H9 (cell line): ENCODE measurements at regions not wholly inside any gene's neighbourhood (a gene's known extent, or its start where the extent isn't known, plus 50 kb on each side); places are given as distances from the start of the nearest gene placed in this dataset.
"Not testable (repeated sequence)": the region's sequence is repeated elsewhere in the genome, so short reads cannot be mapped to it uniquely, and the experiment has no call there.

Source experiments
- DNase-seq: peaks from one replicate; pipeline ENCODE4 v3.0.0-alpha.2; 2017
- H2AFZ ChIP-seq: one replicate; pipeline ENCODE4 v1.6.1; 2013; ENCODE audit warnings: mild to moderate bottlenecking, low read length, control low read depth, moderate library complexity
- H2AK5ac ChIP-seq: 2 replicates; pipeline ENCODE4 v1.6.1; 2013; ENCODE audit warnings: low read length, control low read depth, mixed read lengths; ENCODE audit not compliant: insufficient read length
- H2BK120ac ChIP-seq: one replicate; pipeline ENCODE4 v1.6.1; 2013; ENCODE audit warnings: low read depth, mild to moderate bottlenecking, low read length, control low read depth, inconsistent platforms; ENCODE audit not compliant: poor library complexity, severe bottlenecking
- H2BK12ac ChIP-seq: 2 replicates; pipeline ENCODE4 v1.6.1; 2013; ENCODE audit warnings: low read length, control low read depth, mixed read lengths, low read depth; ENCODE audit not compliant: insufficient read length
- H2BK15ac ChIP-seq: 2 replicates; pipeline ENCODE4 v1.6.1; 2013; ENCODE audit warnings: low read depth, low read length, control low read depth
- H2BK20ac ChIP-seq: one replicate; pipeline ENCODE4 v1.6.1; 2013; ENCODE audit warnings: low read depth, mild to moderate bottlenecking, low read length, control low read depth, inconsistent platforms; ENCODE audit not compliant: poor library complexity, severe bottlenecking
- H2BK5ac ChIP-seq: 2 replicates; pipeline ENCODE4 v1.6.1; 2013; ENCODE audit warnings: low read length, control low read depth, mixed read lengths; ENCODE audit not compliant: insufficient read length
- H3K14ac ChIP-seq: 2 replicates; pipeline ENCODE4 v1.6.1; 2013; ENCODE audit warnings: low read length, control low read depth; ENCODE audit not compliant: insufficient read depth
- H3K18ac ChIP-seq: 2 replicates; pipeline ENCODE4 v1.6.1; 2013; ENCODE audit warnings: low read depth, mild to moderate bottlenecking, mixed read lengths, low read length, control low read depth; ENCODE audit not compliant: insufficient read length
- H3K23ac ChIP-seq: 2 replicates; pipeline ENCODE4 v1.6.1; 2013; ENCODE audit warnings: low read length, control low read depth, mixed read lengths, low read depth; ENCODE audit not compliant: insufficient read length
- H3K23me2 ChIP-seq: 2 replicates; pipeline ENCODE4 v1.6.1; 2013; ENCODE audit warnings: low read depth, mild to moderate bottlenecking, mixed read lengths, low read length, control low read depth; ENCODE audit not compliant: insufficient read length, poor library complexity, severe bottlenecking
- H3K27ac ChIP-seq: 2 replicates; pipeline ENCODE4 v1.5.1; 2013; ENCODE audit warnings: low read length, control low read depth, mixed read lengths, low read depth; ENCODE audit not compliant: insufficient read length
- H3K27me3 ChIP-seq: 2 replicates; pipeline ENCODE4 v1.6.1; 2013; ENCODE audit warnings: low read length, control low read depth, inconsistent platforms; ENCODE audit not compliant: insufficient read depth
- H3K4ac ChIP-seq: 2 replicates; pipeline ENCODE4 v1.6.1; 2013; ENCODE audit warnings: low read depth, mild to moderate bottlenecking, control low read depth, inconsistent platforms, low read length, moderate library complexity
- H3K4me1 ChIP-seq: 2 replicates; pipeline ENCODE4 v1.6.1; 2013; ENCODE audit warnings: low read length, control low read depth, inconsistent platforms; ENCODE audit not compliant: insufficient read depth
- H3K4me2 ChIP-seq: 2 replicates; pipeline ENCODE4 v1.6.1; 2013; ENCODE audit warnings: low read length, control low read depth, mixed read lengths; ENCODE audit not compliant: insufficient read length, insufficient read depth
- H3K56ac ChIP-seq: 2 replicates; pipeline ENCODE4 v1.6.1; 2013; ENCODE audit warnings: low read depth, mild to moderate bottlenecking, mixed read lengths, low read length, control low read depth; ENCODE audit not compliant: insufficient read length
- H3K79me1 ChIP-seq: 2 replicates; pipeline ENCODE4 v1.6.1; 2013; ENCODE audit warnings: low read depth, mild to moderate bottlenecking, moderate library complexity, low read length, control low read depth, inconsistent platforms; ENCODE audit not compliant: insufficient read depth, poor library complexity, severe bottlenecking
- H3K79me2 ChIP-seq: 2 replicates; pipeline ENCODE4 v1.6.1; 2013; ENCODE audit warnings: low read length, control low read depth, inconsistent platforms; ENCODE audit not compliant: insufficient read depth
- H3K9ac ChIP-seq: 2 replicates; pipeline ENCODE4 v1.6.1; 2013; ENCODE audit warnings: low read length, control low read depth, mixed read lengths; ENCODE audit not compliant: insufficient read length; ENCODE audit errors: extremely low read depth
- H3K9me3 ChIP-seq: one replicate; pipeline ENCODE4 v1.6.1; 2013; ENCODE audit warnings: low read depth, low read length, inconsistent platforms; ENCODE audit not compliant: control insufficient read depth
- H3T11ph ChIP-seq: one replicate; pipeline ENCODE4 v1.6.1; 2013; ENCODE audit warnings: mild to moderate bottlenecking, low read length, control low read depth, inconsistent platforms
- H4K20me1 ChIP-seq: one replicate; pipeline ENCODE4 v1.6.1; 2013; ENCODE audit not compliant: control insufficient read depth, insufficient read length, insufficient read depth
- H4K5ac ChIP-seq: 2 replicates; pipeline ENCODE4 v1.6.1; 2013; ENCODE audit warnings: low read depth, mild to moderate bottlenecking, mixed read lengths, low read length, control low read depth; ENCODE audit not compliant: insufficient read length
- H4K8ac ChIP-seq: replicated peaks from 2 replicates; pipeline ENCODE4 v1.6.1; 2013; ENCODE audit warnings: low read length, control low read depth, mixed read lengths, low read depth; ENCODE audit not compliant: insufficient read length
- H4K91ac ChIP-seq: 2 replicates; pipeline ENCODE4 v1.6.1; 2013; ENCODE audit warnings: low read depth, mild to moderate bottlenecking, moderate library complexity, mixed read lengths, low read length, control low read depth; ENCODE audit not compliant: insufficient read length
- H3K27ac Mint-ChIP-seq, 3 experiments: 2 replicates in 2 of 3; 3 replicates in 1 of 3; pipeline ENCODE4 v1.8.0; 2020 to 2021; ENCODE audit warnings: mixed read lengths in 3 of 3, mild to moderate bottlenecking in 1 of 3, moderate library complexity in 1 of 3
- H3K27me3 Mint-ChIP-seq: 2 replicates; pipeline ENCODE4 v1.8.0; 2021; ENCODE audit warnings: low read depth, mild to moderate bottlenecking, moderate library complexity, mixed read lengths
- H3K36me3 Mint-ChIP-seq, 3 experiments: 2 replicates in 2 of 3; 3 replicates in 1 of 3; pipeline ENCODE4 v1.8.0; 2020 to 2021; ENCODE audit warnings: low read depth in 3 of 3, mixed read lengths in 3 of 3; ENCODE audit not compliant: insufficient read depth in 1 of 3
- H3K4me1 Mint-ChIP-seq, 2 experiments: 2 replicates each; pipeline ENCODE4 v1.8.0; 2020; ENCODE audit warnings: mixed read lengths in 2 of 2
- H3K4me3 Mint-ChIP-seq, 2 experiments: 2 replicates in 1 of 2; 3 replicates in 1 of 2; pipeline ENCODE4 v1.8.0; 2020 to 2021; ENCODE audit warnings: mild to moderate bottlenecking in 2 of 2, mixed read lengths in 2 of 2, moderate library complexity in 1 of 2
- H3K9me3 Mint-ChIP-seq, 2 experiments: 2 replicates in 1 of 2; 3 replicates in 1 of 2; pipeline ENCODE4 v1.8.0; 2020; ENCODE audit warnings: mild to moderate bottlenecking in 2 of 2, mixed read lengths in 2 of 2, moderate library complexity in 1 of 2
- WGBS: extraction: QIAGEN DNeasy Blood & Tissue Kit; methylation state at CpG from one replicate; pipeline ENCODE4 v1.1.7; 2013; ENCODE audit warnings: missing lambda C conversion rate, low lambda C conversion rate, mixed read lengths; ENCODE audit not compliant: insufficient read length; ENCODE audit errors: extremely low coverage; 5-methylcytosine and 5-hydroxymethylcytosine counted together
- TF ChIP-seq, protein P1 (sequence below): fragments of 200-600 bp; sonication (generic); conservative IDR thresholded peaks from 3 replicates; pipeline ENCODE4 v1.8.0; 2021; ENCODE audit warnings: antibody characterized with exemption, mild to moderate bottlenecking

DNA sequence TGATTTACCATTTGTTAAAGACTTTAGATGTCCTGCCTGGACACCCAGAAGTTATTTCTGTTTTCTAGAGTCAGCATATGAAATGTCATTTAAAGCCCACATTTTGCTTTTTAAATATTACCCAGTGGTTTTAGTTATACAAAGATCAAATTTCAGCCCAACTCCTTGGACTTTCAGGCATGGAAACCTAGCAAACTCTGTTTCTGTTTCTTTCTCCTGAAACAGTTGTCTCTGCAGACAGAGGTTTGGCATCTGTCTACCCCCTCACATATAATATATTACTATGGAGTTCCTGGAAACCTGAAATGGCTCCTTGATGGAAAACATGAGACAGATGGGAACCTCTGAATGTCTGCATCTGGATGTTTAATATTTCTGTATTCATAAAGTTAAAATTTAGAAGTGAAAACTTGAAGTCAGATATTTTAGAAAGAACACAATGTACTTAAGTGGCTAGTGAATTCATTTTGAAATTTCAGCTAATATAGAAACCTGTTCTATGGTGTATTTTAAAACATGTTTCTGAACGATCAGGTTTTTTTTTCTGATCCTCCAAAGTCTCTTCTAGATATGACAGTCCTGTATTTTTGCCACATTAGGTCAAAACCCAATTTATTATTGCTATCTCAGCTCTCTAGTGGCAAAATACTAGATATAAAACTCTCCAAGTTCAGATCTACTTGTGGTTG lies 743.3 kb downstream of the CD109 start:
- no CpG with 5 or more reads among the region's 1 CpG for WGBS
- Histone ChIP-seq H3K4me2 (no peak overlapping the region), H3K27ac (no peak overlapping the region), H3T11ph (no peak overlapping the region), H2BK5ac (no peak overlapping the region), H3K9ac (no peak overlapping the region), H2BK15ac (no peak overlapping the region), H2AK5ac (no peak overlapping the region), H4K5ac (no peak overlapping the region), H4K91ac (no peak overlapping the region), H3K27me3 (no peaks in the 10 kb centered on the region), H3K18ac (no peak overlapping the region), H3K79me1 (no peaks in the 10 kb centered on the region), H3K9me3 (no peaks in the 10 kb centered on the region), H3K4me1 (no peaks in the 10 kb centered on the region), H3K56ac (no peak overlapping the region), H3K79me2 (no peaks in the 10 kb centered on the region), H2AFZ (no peak overlapping the region), H4K8ac (no peak overlapping the region), H2BK120ac (no peak overlapping the region), H3K14ac (no peak overlapping the region), H4K20me1 (no peaks in the 10 kb centered on the region), H2BK12ac (no peak overlapping the region), H2BK20ac (no peak overlapping the region), H3K4ac (no peak overlapping the region), H3K23ac (no peak overlapping the region), H3K23me2 (no peaks in the 10 kb centered on the region)
- TF ChIP-seq, protein P1, sequence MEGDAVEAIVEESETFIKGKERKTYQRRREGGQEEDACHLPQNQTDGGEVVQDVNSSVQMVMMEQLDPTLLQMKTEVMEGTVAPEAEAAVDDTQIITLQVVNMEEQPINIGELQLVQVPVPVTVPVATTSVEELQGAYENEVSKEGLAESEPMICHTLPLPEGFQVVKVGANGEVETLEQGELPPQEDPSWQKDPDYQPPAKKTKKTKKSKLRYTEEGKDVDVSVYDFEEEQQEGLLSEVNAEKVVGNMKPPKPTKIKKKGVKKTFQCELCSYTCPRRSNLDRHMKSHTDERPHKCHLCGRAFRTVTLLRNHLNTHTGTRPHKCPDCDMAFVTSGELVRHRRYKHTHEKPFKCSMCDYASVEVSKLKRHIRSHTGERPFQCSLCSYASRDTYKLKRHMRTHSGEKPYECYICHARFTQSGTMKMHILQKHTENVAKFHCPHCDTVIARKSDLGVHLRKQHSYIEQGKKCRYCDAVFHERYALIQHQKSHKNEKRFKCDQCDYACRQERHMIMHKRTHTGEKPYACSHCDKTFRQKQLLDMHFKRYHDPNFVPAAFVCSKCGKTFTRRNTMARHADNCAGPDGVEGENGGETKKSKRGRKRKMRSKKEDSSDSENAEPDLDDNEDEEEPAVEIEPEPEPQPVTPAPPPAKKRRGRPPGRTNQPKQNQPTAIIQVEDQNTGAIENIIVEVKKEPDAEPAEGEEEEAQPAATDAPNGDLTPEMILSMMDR: no peak
- DNase-seq: no peak
- no peaks in the 10 kb centered on the region for H3K27me3 Mint-ChIP-seq
- H3K9me3 Mint-ChIP-seq: peaks cover 2% of the 10 kb centered on the region in 2 experiments; a peak in 4 of 5 replicates
- no peak overlapping the region for H3K4me3 Mint-ChIP-seq
- no peaks in the 10 kb centered on the region for H3K36me3 Mint-ChIP-seq
- H3K27ac Mint-ChIP-seq: no peak overlapping the region
- H3K4me1 Mint-ChIP-seq: no peaks in the 10 kb centered on the region

DNA sequence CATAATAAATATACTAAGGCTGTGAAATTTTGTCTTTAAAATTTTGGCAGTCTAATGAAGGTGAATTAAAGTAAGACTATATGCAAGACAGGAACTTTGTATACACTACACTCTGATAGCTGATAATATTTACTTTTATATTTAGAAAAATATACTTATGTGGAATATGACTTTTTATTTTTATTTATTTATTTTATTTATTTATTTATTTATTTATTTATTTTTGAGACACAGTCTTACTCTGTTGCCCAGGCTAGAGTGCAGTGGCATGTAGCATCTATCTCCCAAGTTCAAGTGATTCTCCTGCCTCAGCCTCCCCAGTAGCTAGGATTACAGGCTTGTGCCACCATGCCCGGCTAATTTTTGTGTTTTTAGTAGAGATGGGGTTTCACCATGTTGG lies 742.4 kb downstream of the CD109 start:
- not testable (repeated sequence) for H3K27ac Mint-ChIP-seq, H2BK15ac ChIP-seq, H3K14ac ChIP-seq, H3K4me1 ChIP-seq, H3K56ac ChIP-seq, H3K4me1 Mint-ChIP-seq, H3K79me1 ChIP-seq, H3K23me2 ChIP-seq, H3K9ac ChIP-seq, H2BK20ac ChIP-seq, H3K27ac ChIP-seq, H3T11ph ChIP-seq, H4K8ac ChIP-seq, H3K36me3 Mint-ChIP-seq, H4K5ac ChIP-seq, H4K20me1 ChIP-seq, H3K4me3 Mint-ChIP-seq, H2AK5ac ChIP-seq, H3K4ac ChIP-seq, H3K9me3 Mint-ChIP-seq, H2BK5ac ChIP-seq, DNase-seq, H2BK120ac ChIP-seq, H2AFZ ChIP-seq, H2BK12ac ChIP-seq, H3K18ac ChIP-seq, H3K27me3 ChIP-seq, H3K4me2 ChIP-seq, H3K9me3 ChIP-seq, H3K79me2 ChIP-seq, H3K27me3 Mint-ChIP-seq, H3K23ac ChIP-seq, H4K91ac ChIP-seq
- WGBS: no CpG with 5 or more reads among the region's 1 CpG
